ENCODE measurements at regions not wholly inside any gene's neighbourhood (a gene's known extent, or its start where the extent isn't known, plus 50 kb on each side); places are given as distances from the start of the nearest gene placed in this dataset.

GRCh38 chr10:128994598-128995143, 472.4 kb upstream of the MGMT start:
- no peak for FAIRE-seq

- no peak for FAIRE-seq
These were observed 471.4 kb upstream of the MGMT start for GRCh38 chr10:128995676-128996075.

- FAIRE-seq = no peak
These were observed 470.9 kb upstream of the MGMT start for GRCh38 chr10:128996092-128996491.

GRCh38 chr10:128998101-128998805, 468.8 kb upstream of the MGMT start:
- no peak for FAIRE-seq

GRCh38 chr10:129004398-129004797, 462.6 kb upstream of the MGMT start:
- no peak for FAIRE-seq

GRCh38 chr10:129005080-129005479, 462.0 kb upstream of the MGMT start:
- FAIRE-seq = no peak

GRCh38 chr10:129005804-129006203, 461.2 kb upstream of the MGMT start:
- no peak for FAIRE-seq

- no peak for FAIRE-seq
These were observed 448.5 kb upstream of the MGMT start for GRCh38 chr10:129018511-129018910.

GRCh38 chr10:129020651-129021330, 446.2 kb upstream of the MGMT start:
- no peak for FAIRE-seq

- FAIRE-seq = no peak
These were observed 445.3 kb upstream of the MGMT start for GRCh38 chr10:129021594-129022304.

GRCh38 chr10:129023082-129023481, 444.0 kb upstream of the MGMT start:
- FAIRE-seq = no peak

- FAIRE-seq = no peak
These were observed 443.0 kb upstream of the MGMT start for GRCh38 chr10:129024046-129024445.

- FAIRE-seq = no peak
These were observed 441.3 kb upstream of the MGMT start for GRCh38 chr10:129025787-129026186.

- no peak for FAIRE-seq
These were observed 439.1 kb upstream of the MGMT start for GRCh38 chr10:129027906-129028305.

- no peak for FAIRE-seq
These were observed 438.6 kb upstream of the MGMT start for GRCh38 chr10:129028451-129028850.

GRCh38 chr10:129029051-129029450, 438.0 kb upstream of the MGMT start:
- FAIRE-seq = no peak

- no peak for FAIRE-seq
These were observed 437.0 kb upstream of the MGMT start for GRCh38 chr10:129029851-129030602.

- no peak for FAIRE-seq
These were observed 436.5 kb upstream of the MGMT start for GRCh38 chr10:129030603-129030895.

GRCh38 chr10:129030996-129031843, 435.8 kb upstream of the MGMT start:
- no peak for FAIRE-seq

GRCh38 chr10:129031844-129032150, 435.2 kb upstream of the MGMT start:
- no peak for FAIRE-seq

- no peak for FAIRE-seq
These were observed 434.4 kb upstream of the MGMT start for GRCh38 chr10:129032372-129033313.

Data from endometrium (tissue), 2 donors.